ENCODE measurements at regions not wholly inside any gene's neighbourhood (a gene's known extent, or its start where the extent isn't known, plus 50 kb on each side); places are given as distances from the start of the nearest gene placed in this dataset.

DNA sequence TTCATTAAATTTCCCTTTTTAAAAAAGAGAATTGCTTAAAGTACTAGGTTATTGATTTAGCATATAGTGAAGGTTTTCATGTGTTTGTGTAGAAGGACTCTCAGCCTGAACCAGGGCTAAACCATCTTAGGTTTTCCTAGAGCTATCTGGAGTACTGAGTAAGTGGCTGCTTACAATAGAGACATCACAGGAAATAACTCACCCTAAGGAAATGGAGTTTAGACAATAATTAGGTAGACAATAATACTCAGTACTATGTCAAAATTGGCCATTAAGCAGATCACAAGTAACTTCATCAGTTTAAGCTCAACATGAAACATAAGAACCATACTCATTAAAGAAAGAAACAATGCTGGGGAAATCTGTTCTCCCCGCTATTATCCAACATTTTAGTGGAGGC is 240.0 kb downstream of the RND3 start:
- TF ChIP-seq, protein P1, sequence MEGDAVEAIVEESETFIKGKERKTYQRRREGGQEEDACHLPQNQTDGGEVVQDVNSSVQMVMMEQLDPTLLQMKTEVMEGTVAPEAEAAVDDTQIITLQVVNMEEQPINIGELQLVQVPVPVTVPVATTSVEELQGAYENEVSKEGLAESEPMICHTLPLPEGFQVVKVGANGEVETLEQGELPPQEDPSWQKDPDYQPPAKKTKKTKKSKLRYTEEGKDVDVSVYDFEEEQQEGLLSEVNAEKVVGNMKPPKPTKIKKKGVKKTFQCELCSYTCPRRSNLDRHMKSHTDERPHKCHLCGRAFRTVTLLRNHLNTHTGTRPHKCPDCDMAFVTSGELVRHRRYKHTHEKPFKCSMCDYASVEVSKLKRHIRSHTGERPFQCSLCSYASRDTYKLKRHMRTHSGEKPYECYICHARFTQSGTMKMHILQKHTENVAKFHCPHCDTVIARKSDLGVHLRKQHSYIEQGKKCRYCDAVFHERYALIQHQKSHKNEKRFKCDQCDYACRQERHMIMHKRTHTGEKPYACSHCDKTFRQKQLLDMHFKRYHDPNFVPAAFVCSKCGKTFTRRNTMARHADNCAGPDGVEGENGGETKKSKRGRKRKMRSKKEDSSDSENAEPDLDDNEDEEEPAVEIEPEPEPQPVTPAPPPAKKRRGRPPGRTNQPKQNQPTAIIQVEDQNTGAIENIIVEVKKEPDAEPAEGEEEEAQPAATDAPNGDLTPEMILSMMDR (IDR thresholded peaks at IDR 0.05): no peak
- no peak for TF ChIP-seq POLR2A (IDR thresholded peaks at IDR 0.05)
- no peak for TF ChIP-seq POLR2AphosphoS5 (IDR thresholded peaks at IDR 0.05)
- TF ChIP-seq EP300 (IDR thresholded peaks at IDR 0.05): no peak

Data from suprapubic skin (tissue), 4 donors.